Osteoblast (primary cell): ENCODE measurements at regions not wholly inside any gene's neighbourhood (a gene's known extent, or its start where the extent isn't known, plus 50 kb on each side); places are given as distances from the start of the nearest gene placed in this dataset.

Source experiments
- DNase-seq: peaks from one replicate; pipeline ENCODE4 v3.0.0; 2011; ENCODE audit warnings: low spot score, mixed read lengths; ENCODE audit not compliant: insufficient read length; ENCODE audit errors: missing footprints
- H2AFZ ChIP-seq: 2 replicates; pipeline ENCODE4 v1.6.0; 2011; ENCODE audit warnings: mild to moderate bottlenecking, low read length
- H3K27ac ChIP-seq: 2 replicates; pipeline ENCODE4 v1.5.1; 2011; ENCODE audit warnings: mild to moderate bottlenecking, low read depth, low read length, moderate library complexity
- H3K27me3 ChIP-seq: 2 replicates; pipeline ENCODE4 v1.6.0; 2012; ENCODE audit warnings: mild to moderate bottlenecking, control low read depth, inconsistent platforms, low read length, moderate library complexity; ENCODE audit not compliant: insufficient read depth
- H3K36me3 ChIP-seq: 2 replicates; pipeline ENCODE4 v1.5.1; 2011; ENCODE audit warnings: mild to moderate bottlenecking, low read length, control low read depth, moderate library complexity; ENCODE audit not compliant: insufficient read depth
- H3K4me1 ChIP-seq: 2 replicates; pipeline ENCODE4 v1.5.1; 2011; ENCODE audit warnings: mild to moderate bottlenecking, low read length, control low read depth, moderate library complexity; ENCODE audit not compliant: insufficient read depth
- H3K4me2 ChIP-seq: 2 replicates; pipeline ENCODE4 v1.6.0; 2011; ENCODE audit warnings: mild to moderate bottlenecking, low read length; ENCODE audit not compliant: insufficient read depth
- H3K4me3 ChIP-seq: fragments of 200-600 bp; sonication (generic); 3 replicates; pipeline ENCODE4 v1.5.1; 2012; ENCODE audit warnings: mild to moderate bottlenecking, low read length, inconsistent platforms; ENCODE audit not compliant: insufficient read depth
- H3K79me2 ChIP-seq: 2 replicates; pipeline ENCODE4 v1.6.0; 2012; ENCODE audit warnings: mild to moderate bottlenecking, low read length, control low read depth, inconsistent platforms; ENCODE audit not compliant: insufficient read depth
- H3K9me3 ChIP-seq: 2 replicates; pipeline ENCODE4 v1.5.1; 2011; ENCODE audit warnings: low read depth, low read length, control low read depth
- H4K20me1 ChIP-seq: 2 replicates; pipeline ENCODE4 v1.6.0; 2012; ENCODE audit warnings: mild to moderate bottlenecking, low read length, control low read depth; ENCODE audit not compliant: insufficient read depth
- TF ChIP-seq, protein P1 (sequence below): IDR thresholded peaks from 2 replicates; pipeline ENCODE4 v1.5.1; 2011; ENCODE audit warnings: mild to moderate bottlenecking, low read depth, low read length, moderate library complexity; ENCODE audit errors: extremely low read depth

DNA sequence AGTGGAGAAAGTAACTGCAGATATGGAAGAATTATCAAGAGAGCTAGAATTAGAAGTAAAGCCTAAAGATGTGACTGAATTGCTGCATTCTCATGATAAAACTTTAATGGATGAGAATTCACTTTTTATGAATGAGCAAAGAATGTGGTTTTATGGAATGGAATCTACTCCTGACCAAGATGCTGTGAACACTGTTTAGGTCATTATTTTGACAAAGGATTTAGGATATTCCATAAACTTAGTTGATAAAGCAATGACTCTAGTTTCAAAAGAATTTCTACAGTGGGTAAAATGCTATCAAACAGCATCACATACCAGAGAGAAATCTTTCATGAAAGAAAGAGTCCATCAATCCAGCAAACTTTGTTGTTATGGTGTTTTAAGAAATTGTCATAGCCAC, 1317.7 kb upstream of the ACVR2A start:
- Histone ChIP-seq H3K4me2 (no peak overlapping the region), H2AFZ (no peak overlapping the region), H3K4me1 (no peaks in the 10 kb centered on the region), H3K4me3 (no peak overlapping the region), H3K79me2 (no peaks in the 10 kb centered on the region), H3K36me3 (no peaks in the 10 kb centered on the region), H3K27ac (no peak overlapping the region), H3K27me3 (no peaks in the 10 kb centered on the region), H4K20me1 (no peaks in the 10 kb centered on the region), H3K9me3 (peaks cover 2% of the 10 kb centered on the region)
- DNase-seq = peak; percentile 50
- TF ChIP-seq, protein P1, sequence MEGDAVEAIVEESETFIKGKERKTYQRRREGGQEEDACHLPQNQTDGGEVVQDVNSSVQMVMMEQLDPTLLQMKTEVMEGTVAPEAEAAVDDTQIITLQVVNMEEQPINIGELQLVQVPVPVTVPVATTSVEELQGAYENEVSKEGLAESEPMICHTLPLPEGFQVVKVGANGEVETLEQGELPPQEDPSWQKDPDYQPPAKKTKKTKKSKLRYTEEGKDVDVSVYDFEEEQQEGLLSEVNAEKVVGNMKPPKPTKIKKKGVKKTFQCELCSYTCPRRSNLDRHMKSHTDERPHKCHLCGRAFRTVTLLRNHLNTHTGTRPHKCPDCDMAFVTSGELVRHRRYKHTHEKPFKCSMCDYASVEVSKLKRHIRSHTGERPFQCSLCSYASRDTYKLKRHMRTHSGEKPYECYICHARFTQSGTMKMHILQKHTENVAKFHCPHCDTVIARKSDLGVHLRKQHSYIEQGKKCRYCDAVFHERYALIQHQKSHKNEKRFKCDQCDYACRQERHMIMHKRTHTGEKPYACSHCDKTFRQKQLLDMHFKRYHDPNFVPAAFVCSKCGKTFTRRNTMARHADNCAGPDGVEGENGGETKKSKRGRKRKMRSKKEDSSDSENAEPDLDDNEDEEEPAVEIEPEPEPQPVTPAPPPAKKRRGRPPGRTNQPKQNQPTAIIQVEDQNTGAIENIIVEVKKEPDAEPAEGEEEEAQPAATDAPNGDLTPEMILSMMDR = no peak

DNA sequence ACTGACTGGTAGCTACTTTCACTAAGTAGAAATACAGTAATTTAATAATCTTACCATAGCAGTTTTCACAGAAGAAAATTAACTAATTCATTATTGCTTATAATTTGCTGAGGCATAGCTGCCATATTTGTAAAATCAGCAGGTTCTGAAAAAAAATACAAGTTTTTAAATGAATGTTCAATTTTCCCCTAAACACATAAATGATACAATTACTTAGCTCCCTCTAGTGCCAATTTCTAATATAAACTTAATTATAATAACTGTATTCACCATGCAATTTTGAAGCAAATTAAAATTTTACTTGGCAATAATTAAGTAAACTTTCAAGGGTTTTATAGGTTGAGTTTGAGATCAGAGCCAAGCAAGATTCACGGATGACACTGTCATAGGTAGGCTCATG, 1321.6 kb upstream of the ACVR2A start:
- H3K79me2 ChIP-seq = no peaks in the 10 kb centered on the region
- H3K4me2 ChIP-seq = no peak overlapping the region
- no peak overlapping the region for H2AFZ ChIP-seq
- no peak overlapping the region for H3K27ac ChIP-seq
- H3K36me3 ChIP-seq = no peaks in the 10 kb centered on the region
- no peaks in the 10 kb centered on the region for H3K27me3 ChIP-seq
- H3K9me3 ChIP-seq = peaks cover 2% of the 10 kb centered on the region
- no peaks in the 10 kb centered on the region for H4K20me1 ChIP-seq
- H3K4me1 ChIP-seq = no peaks in the 10 kb centered on the region
- no peak for DNase-seq
- TF ChIP-seq, protein P1 = peak; percentile 41
- no peak overlapping the region for H3K4me3 ChIP-seq

DNA sequence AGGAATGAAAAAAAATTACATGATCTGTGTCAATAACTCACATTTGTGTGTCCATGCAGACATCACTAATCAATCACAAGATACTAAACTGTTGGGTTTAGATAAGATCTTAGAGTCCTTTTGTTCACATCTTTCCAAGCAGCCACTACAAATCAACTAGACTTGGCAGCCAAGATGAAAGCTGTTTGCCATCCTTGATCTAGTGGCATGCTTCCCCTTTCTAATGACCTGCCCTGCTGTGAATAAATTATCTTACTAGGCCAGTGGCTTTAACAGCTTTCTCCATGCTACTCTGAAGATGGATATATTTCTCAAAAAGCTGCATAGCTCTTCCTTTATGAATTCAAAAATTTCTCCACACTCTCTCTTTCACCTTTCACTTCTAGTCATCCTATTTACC, 1338.0 kb upstream of the ACVR2A start:
- Histone ChIP-seq H3K79me2 (no peaks in the 10 kb centered on the region), H3K4me2 (no peak overlapping the region), H2AFZ (no peak overlapping the region), H3K4me3 (no peak overlapping the region), H3K9me3 (no peaks in the 10 kb centered on the region), H4K20me1 (no peaks in the 10 kb centered on the region), H3K36me3 (no peaks in the 10 kb centered on the region), H3K27ac (no peak overlapping the region), H3K27me3 (no peaks in the 10 kb centered on the region), H3K4me1 (no peaks in the 10 kb centered on the region)
- TF ChIP-seq, protein P1 = no peak
- no peak for DNase-seq

DNA sequence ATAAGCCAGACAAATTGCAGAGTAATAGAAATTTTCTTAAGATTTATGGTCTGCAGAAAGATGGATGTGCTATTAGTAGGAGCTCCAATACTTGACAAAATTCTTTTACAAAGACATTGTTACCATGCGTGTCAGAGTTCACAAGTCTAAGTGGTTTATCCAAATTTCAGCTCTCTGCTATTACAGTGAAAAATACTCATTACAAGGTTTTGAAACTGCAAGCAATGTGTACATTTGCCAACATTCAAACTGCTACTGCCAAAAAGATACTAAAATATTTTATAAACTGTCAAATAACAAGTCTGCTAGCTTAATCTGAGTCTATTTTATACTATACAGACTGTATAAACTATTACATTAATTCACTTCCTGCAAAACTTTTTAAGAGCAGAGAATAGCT, 1341.5 kb upstream of the ACVR2A start:
- Histone ChIP-seq H3K9me3 (no peaks in the 10 kb centered on the region), H3K27me3 (no peaks in the 10 kb centered on the region), H3K4me1 (no peaks in the 10 kb centered on the region), H4K20me1 (no peaks in the 10 kb centered on the region), H3K4me3 (no peak overlapping the region), H3K4me2 (no peak overlapping the region), H3K79me2 (no peaks in the 10 kb centered on the region), H3K27ac (no peak overlapping the region), H3K36me3 (no peaks in the 10 kb centered on the region), H2AFZ (no peak overlapping the region)
- no peak for DNase-seq
- TF ChIP-seq, protein P1 = no peak
